ENCODE measurements at regions not wholly inside any gene's neighbourhood (a gene's known extent, or its start where the extent isn't known, plus 50 kb on each side); places are given as distances from the start of the nearest gene placed in this dataset.
"Not testable (repeated sequence)": the region's sequence is repeated elsewhere in the genome, so short reads cannot be mapped to it uniquely, and the experiment has no call there.

DNA sequence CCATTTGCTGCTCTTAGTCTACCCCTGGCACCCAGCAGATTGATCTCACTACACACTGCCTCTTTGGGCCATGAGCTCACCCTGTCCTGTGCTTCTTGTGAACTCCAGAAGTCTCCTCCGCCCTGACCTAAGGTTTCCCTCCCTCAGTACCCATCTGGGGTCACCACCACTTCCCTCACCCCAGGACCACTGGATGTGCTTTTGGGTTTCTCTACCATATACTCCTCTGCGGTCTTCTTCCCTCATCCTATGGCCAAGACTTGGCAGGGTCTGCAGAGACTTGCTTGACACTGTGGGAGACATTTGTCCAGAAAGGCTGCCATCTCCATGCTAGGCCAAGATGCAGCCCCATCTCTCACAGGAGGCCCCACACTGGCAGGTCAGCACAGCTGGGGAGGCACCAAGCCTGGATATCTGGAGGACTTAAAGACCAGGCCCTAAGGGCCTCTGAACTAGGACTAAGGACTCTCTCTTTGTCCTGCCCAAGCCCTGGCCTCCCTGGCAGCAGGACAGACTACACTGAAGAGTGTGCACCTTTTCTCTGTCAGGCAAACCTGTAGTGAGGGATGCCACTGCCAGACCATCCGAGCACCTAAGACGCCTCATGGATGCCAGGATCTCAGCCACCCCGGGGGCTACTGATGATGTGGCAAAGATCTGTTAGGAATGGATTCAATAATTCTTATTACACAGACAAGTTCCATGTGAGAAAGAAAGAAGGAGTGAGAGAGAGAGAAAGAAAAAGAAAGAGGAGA lies 134.6 kb downstream of the ZNF467 start:
- no peak overlapping the region for H3K9ac ChIP-seq (ENCODE audit: low read depth in 1 of 3, low read length in 3 of 3)
- peaks cover 0 to 16% (median 8%) of the 10 kb centered on the region in 3 donors for H3K27me3 ChIP-seq (ENCODE audit: control insufficient read depth in 3 of 3, insufficient read depth in 3 of 3, low read length in 3 of 3)
- H3K9me3 ChIP-seq (ENCODE audit: control insufficient read depth in 3 of 3, low read length in 3 of 3), result no peaks in the 10 kb centered on the region
- H3K4me3 ChIP-seq (ENCODE audit: low read length in 3 of 3), result no peak overlapping the region
- H3K4me1 ChIP-seq (ENCODE audit: control insufficient read depth in 3 of 3, insufficient read depth in 3 of 3, low read length in 3 of 3), result no peaks in the 10 kb centered on the region
- H3K27ac ChIP-seq (ENCODE audit: low read depth, low read length), result no peak overlapping the region
- no peaks in the 10 kb centered on the region for H3K36me3 ChIP-seq (ENCODE audit: control insufficient read depth in 3 of 3, insufficient read depth in 3 of 3, low read length in 3 of 3)

DNA sequence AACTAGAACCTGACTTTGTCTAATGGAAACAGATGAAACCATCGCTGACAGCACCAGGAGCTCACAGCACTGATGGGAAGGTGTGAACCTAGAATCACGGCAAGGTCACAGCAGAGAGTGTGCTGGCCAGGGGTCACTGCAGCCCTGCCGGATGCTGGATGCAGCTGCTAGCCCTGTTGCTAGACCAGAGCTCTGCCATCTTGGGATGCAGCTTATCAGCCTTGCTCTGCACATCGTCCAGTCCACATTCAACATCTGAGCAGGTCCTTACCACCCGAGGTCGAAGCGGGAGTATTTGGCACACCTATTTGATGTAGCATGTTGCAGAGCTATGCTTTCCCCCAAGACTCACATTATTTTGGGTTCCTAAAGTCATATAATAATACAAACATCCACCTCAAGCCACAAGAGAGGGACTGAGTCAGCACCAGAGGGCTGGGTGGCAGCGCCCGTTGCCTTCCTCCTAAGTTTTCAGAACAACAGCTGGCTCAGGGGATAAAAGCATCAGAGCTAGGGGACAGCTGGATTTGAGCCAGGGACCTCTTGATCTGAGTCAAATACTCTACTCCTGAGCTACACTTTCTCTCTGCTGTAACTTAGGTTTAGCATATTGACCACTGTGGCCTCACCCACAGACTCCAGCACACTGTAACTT lies 135.3 kb downstream of the ZNF467 start:
- no peak overlapping the region for H3K4me3 ChIP-seq (ENCODE audit: low read length in 3 of 3)
- H3K27ac ChIP-seq (ENCODE audit: low read depth, low read length), result no peak overlapping the region
- H3K27me3 ChIP-seq (ENCODE audit: control insufficient read depth in 3 of 3, insufficient read depth in 3 of 3, low read length in 3 of 3), result peaks cover 0 to 16% (median 9%) of the 10 kb centered on the region in 3 donors
- no peaks in the 10 kb centered on the region for H3K36me3 ChIP-seq (ENCODE audit: control insufficient read depth in 3 of 3, insufficient read depth in 3 of 3, low read length in 3 of 3)
- H3K9me3 ChIP-seq (ENCODE audit: control insufficient read depth in 3 of 3, low read length in 3 of 3), result no peaks in the 10 kb centered on the region
- no peak overlapping the region for H3K9ac ChIP-seq (ENCODE audit: low read depth in 1 of 3, low read length in 3 of 3)
- H3K4me1 ChIP-seq (ENCODE audit: control insufficient read depth in 3 of 3, insufficient read depth in 3 of 3, low read length in 3 of 3), result no peaks in the 10 kb centered on the region

DNA sequence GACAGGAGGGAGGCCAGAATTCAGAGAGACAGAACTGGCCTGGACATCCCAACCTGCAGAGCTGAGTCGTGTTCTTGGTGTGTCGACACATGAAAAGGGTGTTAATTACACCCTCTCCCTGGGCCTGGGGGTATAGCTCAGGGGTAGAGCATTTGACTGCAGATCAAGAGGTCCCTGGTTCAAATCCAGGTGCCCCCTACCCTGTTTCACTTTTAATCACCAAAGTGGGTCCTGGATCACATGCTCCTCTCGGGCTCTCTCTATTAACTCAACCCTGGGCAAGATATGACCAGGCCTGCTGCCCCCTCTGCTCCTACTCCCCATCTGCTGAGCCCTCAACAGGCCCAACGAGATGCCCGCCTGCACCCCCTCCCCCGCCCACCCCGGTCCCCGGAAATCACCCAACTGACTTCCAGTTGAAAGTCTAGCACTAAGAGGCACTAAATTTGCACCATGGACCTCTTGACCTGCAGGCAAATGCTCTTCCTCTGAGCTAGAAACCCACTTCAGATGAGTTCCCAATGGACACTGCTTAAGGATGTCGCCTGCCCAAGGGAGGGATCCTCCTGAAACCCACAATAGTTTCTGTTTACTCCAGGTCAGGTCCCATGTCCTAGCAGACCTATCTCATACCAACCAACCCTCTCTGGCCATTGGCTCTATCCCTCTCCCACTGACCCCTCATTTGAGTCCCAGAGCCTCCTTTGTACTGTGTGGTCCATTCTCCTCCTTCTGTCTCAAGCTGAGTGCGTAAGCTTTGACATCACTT lies 137.6 kb downstream of the ZNF467 start:
- peaks cover 0 to 18% (median 9%) of the 10 kb centered on the region in 3 donors for H3K27me3 ChIP-seq (ENCODE audit: control insufficient read depth in 3 of 3, insufficient read depth in 3 of 3, low read length in 3 of 3)
- H3K9me3 ChIP-seq (ENCODE audit: control insufficient read depth in 3 of 3, low read length in 3 of 3), result no peaks in the 10 kb centered on the region
- no peaks in the 10 kb centered on the region for H3K36me3 ChIP-seq (ENCODE audit: control insufficient read depth in 3 of 3, insufficient read depth in 3 of 3, low read length in 3 of 3)
- H3K27ac ChIP-seq (ENCODE audit: low read depth, low read length), result no peak overlapping the region
- no peak overlapping the region for H3K4me3 ChIP-seq (ENCODE audit: low read length in 3 of 3)
- H3K4me1 ChIP-seq (ENCODE audit: control insufficient read depth in 3 of 3, insufficient read depth in 3 of 3, low read length in 3 of 3), result no peaks in the 10 kb centered on the region
- no peak overlapping the region for H3K9ac ChIP-seq (ENCODE audit: low read depth in 1 of 3, low read length in 3 of 3)

DNA sequence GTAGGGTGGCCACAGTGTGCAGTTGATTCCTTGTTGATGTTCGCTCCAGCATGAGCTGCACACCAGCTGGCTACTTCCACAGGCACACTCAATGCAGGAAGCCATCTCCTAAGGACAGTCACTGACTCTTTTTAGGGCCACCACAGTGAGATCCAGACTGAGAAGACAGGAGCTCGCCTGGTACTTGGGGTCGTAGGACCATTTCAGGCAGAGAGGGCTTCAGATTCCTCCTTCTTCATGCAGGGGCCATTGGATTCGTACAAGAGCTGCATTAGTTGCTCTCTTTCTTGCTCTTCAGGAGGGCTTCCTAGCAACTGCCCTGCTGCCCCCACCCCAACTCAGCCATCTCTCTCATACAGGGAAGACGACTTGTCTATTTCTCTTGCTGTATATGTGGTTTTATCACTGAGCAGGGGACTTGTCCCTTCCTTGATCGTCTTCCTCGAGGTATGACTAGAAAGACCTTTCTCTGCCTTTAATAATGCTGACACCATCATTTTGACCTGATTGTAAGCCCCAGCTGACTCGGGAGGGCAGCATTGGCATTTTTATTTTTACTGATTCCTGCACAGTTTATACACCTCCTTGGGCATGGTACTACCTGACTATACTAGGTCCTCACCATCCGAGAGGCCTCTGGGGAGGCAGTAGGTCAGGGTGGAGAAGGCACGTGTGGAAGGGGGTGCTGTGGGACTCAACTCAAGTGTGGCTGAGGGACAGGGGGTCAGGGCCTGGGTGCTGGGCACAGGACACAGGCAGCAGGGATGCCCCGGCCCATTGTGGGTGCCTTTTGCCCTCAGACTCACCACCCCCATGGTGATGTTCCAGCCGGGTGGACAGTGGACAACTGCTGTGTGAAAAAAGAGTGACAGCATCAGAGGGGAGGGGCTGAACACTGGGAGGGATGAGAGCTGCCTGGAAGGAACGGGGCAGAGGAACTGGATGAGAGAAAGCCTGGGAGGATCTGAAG lies 136.7 kb upstream of the ZNF746 start:
- no peak overlapping the region for H3K4me3 ChIP-seq (ENCODE audit: low read length in 3 of 3)
- peaks cover 0 to 18% (median 9%) of the 10 kb centered on the region in 3 donors for H3K27me3 ChIP-seq (ENCODE audit: control insufficient read depth in 3 of 3, insufficient read depth in 3 of 3, low read length in 3 of 3)
- H3K4me1 ChIP-seq (ENCODE audit: control insufficient read depth in 3 of 3, insufficient read depth in 3 of 3, low read length in 3 of 3), result no peaks in the 10 kb centered on the region
- no peak overlapping the region for H3K9ac ChIP-seq (ENCODE audit: low read depth in 1 of 3, low read length in 3 of 3)
- no peak overlapping the region for H3K27ac ChIP-seq (ENCODE audit: low read depth, low read length)
- H3K9me3 ChIP-seq (ENCODE audit: control insufficient read depth in 3 of 3, low read length in 3 of 3), result no peaks in the 10 kb centered on the region
- no peaks in the 10 kb centered on the region for H3K36me3 ChIP-seq (ENCODE audit: control insufficient read depth in 3 of 3, insufficient read depth in 3 of 3, low read length in 3 of 3)

DNA sequence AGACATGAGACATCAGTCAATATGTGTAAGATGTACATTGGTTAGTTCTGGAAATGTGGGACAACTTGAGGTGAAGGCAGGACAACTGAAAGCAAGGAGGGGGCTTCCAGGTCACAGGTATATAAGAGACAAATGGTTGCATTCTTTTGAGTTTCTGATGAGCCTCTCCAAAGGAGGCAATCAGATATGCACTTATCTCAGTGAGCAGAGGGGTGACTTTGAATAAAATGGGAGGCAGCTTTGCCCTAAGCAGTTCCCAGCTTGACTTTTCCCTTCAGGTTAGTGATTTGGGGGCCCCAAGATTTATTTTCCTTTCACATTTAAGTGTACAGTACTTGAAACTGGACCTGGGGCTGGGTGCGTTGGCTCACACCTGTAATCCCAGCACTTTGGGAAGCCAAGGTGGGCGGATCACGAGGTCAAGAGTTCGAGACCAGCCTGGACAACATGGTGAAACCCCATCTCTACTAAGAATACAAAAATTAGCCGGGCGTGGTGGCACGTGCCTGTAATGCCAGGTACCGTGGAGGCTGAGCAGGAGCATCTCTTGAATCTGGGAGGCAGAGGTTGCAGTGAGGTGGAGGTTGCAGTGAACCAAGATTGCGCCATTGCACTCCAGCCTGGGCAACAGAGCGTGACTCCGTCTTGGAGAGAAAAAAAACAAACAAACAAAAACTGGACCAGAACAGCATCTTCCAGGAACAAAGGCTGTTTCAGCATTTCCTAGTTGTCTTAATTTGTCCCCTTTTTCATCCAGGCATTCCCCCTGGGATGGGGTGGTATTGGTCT lies 130.9 kb upstream of the ZNF746 start:
- H3K4me1 ChIP-seq (ENCODE audit: control insufficient read depth in 3 of 3, insufficient read depth in 3 of 3, low read length in 3 of 3); H3K27me3 ChIP-seq (ENCODE audit: control insufficient read depth in 3 of 3, insufficient read depth in 3 of 3, low read length in 3 of 3); H3K27ac ChIP-seq (ENCODE audit: low read depth, low read length); H3K4me3 ChIP-seq (ENCODE audit: low read length in 3 of 3); H3K36me3 ChIP-seq (ENCODE audit: control insufficient read depth in 3 of 3, insufficient read depth in 3 of 3, low read length in 3 of 3); H3K9me3 ChIP-seq (ENCODE audit: control insufficient read depth in 3 of 3, low read length in 3 of 3); H3K9ac ChIP-seq (ENCODE audit: low read depth in 1 of 3, low read length in 3 of 3): not testable (repeated sequence)

DNA sequence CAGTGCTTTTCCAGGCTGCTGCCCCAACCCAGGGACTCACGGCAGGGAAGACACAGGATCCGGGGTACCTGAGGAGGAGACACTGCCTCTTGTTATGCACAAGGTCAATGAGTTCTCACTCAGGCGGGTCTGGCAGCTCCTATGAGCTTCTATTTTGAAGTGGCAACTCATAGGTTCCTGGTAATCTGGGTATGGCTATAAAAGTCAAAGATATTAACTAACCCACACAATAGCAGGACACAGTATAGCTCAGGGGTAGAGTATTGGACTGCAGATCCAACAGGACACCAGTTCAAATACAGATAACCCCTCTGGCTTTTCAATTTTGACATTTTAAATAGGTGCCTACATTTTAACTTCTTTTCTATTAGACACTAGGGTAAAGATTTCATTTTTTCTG lies 130.3 kb upstream of the ZNF746 start:
- Histone ChIP-seq H3K9me3 (ENCODE audit: control insufficient read depth in 3 of 3, low read length in 3 of 3) (no peaks in the 10 kb centered on the region), H3K9ac (ENCODE audit: low read depth in 1 of 3, low read length in 3 of 3) (no peak overlapping the region), H3K27me3 (ENCODE audit: control insufficient read depth in 3 of 3, insufficient read depth in 3 of 3, low read length in 3 of 3) (peaks cover 0 to 2% (median 0%) of the 10 kb centered on the region in 3 donors), H3K4me1 (ENCODE audit: control insufficient read depth in 3 of 3, insufficient read depth in 3 of 3, low read length in 3 of 3) (peaks cover 2 to 12% (median 12%) of the 10 kb centered on the region in 3 donors), H3K27ac (ENCODE audit: low read depth, low read length) (no peak overlapping the region), H3K36me3 (ENCODE audit: control insufficient read depth in 3 of 3, insufficient read depth in 3 of 3, low read length in 3 of 3) (no peaks in the 10 kb centered on the region), H3K4me3 (ENCODE audit: low read length in 3 of 3) (no peak overlapping the region)

DNA sequence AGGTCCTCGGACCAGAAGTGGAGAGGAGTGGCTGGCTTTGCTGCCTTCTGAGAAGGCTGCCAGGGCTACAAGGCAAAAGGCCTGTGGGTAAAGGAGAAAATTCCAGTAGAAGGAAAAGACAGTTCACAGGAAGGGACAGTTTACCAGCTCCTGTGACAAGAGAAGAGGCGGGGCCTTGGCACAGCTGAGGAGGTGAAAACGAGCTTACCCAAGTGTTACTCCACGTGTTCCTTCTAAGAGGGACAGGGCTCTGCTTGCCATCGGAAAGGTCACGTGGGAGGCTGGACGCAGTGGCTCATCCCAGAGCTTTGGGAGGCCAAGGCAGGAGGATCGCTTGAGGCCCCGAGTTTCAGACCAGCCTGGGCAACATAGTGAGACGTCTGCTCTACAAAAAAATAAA lies 129.4 kb upstream of the ZNF746 start:
- Histone ChIP-seq H3K9ac (ENCODE audit: low read depth in 1 of 3, low read length in 3 of 3) (no peak overlapping the region), H3K4me1 (ENCODE audit: control insufficient read depth in 3 of 3, insufficient read depth in 3 of 3, low read length in 3 of 3) (peaks cover 10 to 21% (median 18%) of the 10 kb centered on the region in 3 donors), H3K27me3 (ENCODE audit: control insufficient read depth in 3 of 3, insufficient read depth in 3 of 3, low read length in 3 of 3) (no peaks in the 10 kb centered on the region), H3K4me3 (ENCODE audit: low read length in 3 of 3) (no peak overlapping the region), H3K27ac (ENCODE audit: low read depth, low read length) (no peak overlapping the region), H3K9me3 (ENCODE audit: control insufficient read depth in 3 of 3, low read length in 3 of 3) (no peaks in the 10 kb centered on the region), H3K36me3 (ENCODE audit: control insufficient read depth in 3 of 3, insufficient read depth in 3 of 3, low read length in 3 of 3) (no peaks in the 10 kb centered on the region)

DNA sequence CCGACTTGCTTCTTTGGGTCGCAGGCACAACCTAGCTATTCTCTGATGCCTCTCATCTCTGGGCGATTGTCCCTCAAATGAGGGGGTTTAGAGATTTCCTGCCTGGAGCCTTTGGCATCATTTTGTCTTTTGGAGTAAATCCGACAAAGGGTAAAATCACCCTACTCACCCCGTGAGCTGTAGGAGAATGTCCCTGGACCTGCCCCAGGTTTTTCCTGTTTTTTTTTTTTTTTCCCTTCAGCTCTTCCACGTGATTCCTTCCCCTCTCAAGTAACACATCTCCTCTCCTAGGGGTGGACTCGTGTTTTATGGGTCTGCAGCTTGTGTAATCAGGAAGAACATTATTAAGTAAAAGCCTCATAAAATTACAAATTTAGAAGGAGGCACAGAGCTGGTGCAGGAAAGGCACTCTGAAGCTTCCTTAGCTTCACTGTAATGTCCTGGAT lies 128.4 kb upstream of the ZNF746 start:
- Histone ChIP-seq H3K36me3 (ENCODE audit: control insufficient read depth in 3 of 3, insufficient read depth in 3 of 3, low read length in 3 of 3) (peaks cover under 1 to 3% (median 1%) of the 10 kb centered on the region in 3 donors), H3K4me1 (ENCODE audit: control insufficient read depth in 3 of 3, insufficient read depth in 3 of 3, low read length in 3 of 3) (peaks cover 10 to 22% (median 18%) of the 10 kb centered on the region in 3 donors), H3K27ac (ENCODE audit: low read depth, low read length) (no peak overlapping the region), H3K4me3 (ENCODE audit: low read length in 3 of 3) (peak overlapping the region; percentile 12 to 64 (median 52)), H3K9me3 (ENCODE audit: control insufficient read depth in 3 of 3, low read length in 3 of 3) (no peaks in the 10 kb centered on the region), H3K9ac (ENCODE audit: low read depth in 1 of 3, low read length in 3 of 3) (peak overlapping the region in 1 of 3 donors; percentile 50), H3K27me3 (ENCODE audit: control insufficient read depth in 3 of 3, insufficient read depth in 3 of 3, low read length in 3 of 3) (no peaks in the 10 kb centered on the region)

Measured in skeletal muscle tissue (tissue), 3 donors.